ENCODE measurements at regions not wholly inside any gene's neighbourhood (a gene's known extent, or its start where the extent isn't known, plus 50 kb on each side); places are given as distances from the start of the nearest gene placed in this dataset.
A peak's percentile ranks its signal among the peaks of the same experiment; 100 is the strongest.

GRCh38 chr6:165081944-165082532 is 227.4 kb downstream of the C6orf118 start:
- DNase-seq = no peak

- DNase-seq = no peak
Observed at GRCh38 chr6:165077876-165078275, 231.5 kb downstream of the C6orf118 start.

- no peak for DNase-seq
Observed at GRCh38 chr6:165071906-165072305, 237.5 kb downstream of the C6orf118 start.

GRCh38 chr6:165060720-165061119 is 248.7 kb downstream of the C6orf118 start:
- DNase-seq = no peak

GRCh38 chr6:165059032-165059431 is 250.4 kb downstream of the C6orf118 start:
- DNase-seq = no peak

GRCh38 chr6:165056292-165056691 is 253.1 kb downstream of the C6orf118 start:
- no peak for DNase-seq

- DNase-seq = no peak
Observed at GRCh38 chr6:165055231-165055630, 254.2 kb downstream of the C6orf118 start.

GRCh38 chr6:165052561-165053480 is 256.6 kb downstream of the C6orf118 start:
- no peak for DNase-seq

- peak; percentile 1 for DNase-seq
Observed at GRCh38 chr6:165049362-165049761, 260.0 kb downstream of the C6orf118 start.

- no peak for DNase-seq
Observed at GRCh38 chr6:165047952-165048351, 261.5 kb downstream of the C6orf118 start.

GRCh38 chr6:165045631-165046030 is 263.8 kb downstream of the C6orf118 start:
- no peak for DNase-seq

GRCh38 chr6:165042912-165043311 is 266.5 kb downstream of the C6orf118 start:
- no peak for DNase-seq

GRCh38 chr6:165040440-165040839 is 269.0 kb downstream of the C6orf118 start:
- DNase-seq = no peak

GRCh38 chr6:165034271-165034741 is 275.1 kb downstream of the C6orf118 start:
- DNase-seq = no peak

- DNase-seq = no peak
Observed at GRCh38 chr6:165031502-165031901, 277.9 kb downstream of the C6orf118 start.

GRCh38 chr6:165025040-165025439 is 284.4 kb downstream of the C6orf118 start:
- DNase-seq = no peak

- no peak for DNase-seq
Observed at GRCh38 chr6:165019681-165020080, 289.7 kb downstream of the C6orf118 start.

GRCh38 chr6:165015676-165016075 is 293.7 kb downstream of the C6orf118 start:
- no peak for DNase-seq

- no peak for DNase-seq
Observed at GRCh38 chr6:165013701-165014100, 295.7 kb downstream of the C6orf118 start.

GRCh38 chr6:165012183-165012582 is 297.2 kb downstream of the C6orf118 start:
- no peak for DNase-seq

- DNase-seq = no peak
Observed at GRCh38 chr6:165010556-165011535, 298.6 kb downstream of the C6orf118 start.

- DNase-seq = no peak
Observed at GRCh38 chr6:165008971-165009370, 300.4 kb downstream of the C6orf118 start.

GRCh38 chr6:165002866-165003265 is 306.5 kb downstream of the C6orf118 start:
- DNase-seq = no peak
